ENCODE measurements at regions not wholly inside any gene's neighbourhood (a gene's known extent, or its start where the extent isn't known, plus 50 kb on each side); places are given as distances from the start of the nearest gene placed in this dataset.

- no peak for DNase-seq (ENCODE audit: low read depth in 4 of 4, low spot score in 3 of 4)
These were observed 119.7 kb downstream of the CD47 start for GRCh38 chr3:107970993-107971580.

DNA sequence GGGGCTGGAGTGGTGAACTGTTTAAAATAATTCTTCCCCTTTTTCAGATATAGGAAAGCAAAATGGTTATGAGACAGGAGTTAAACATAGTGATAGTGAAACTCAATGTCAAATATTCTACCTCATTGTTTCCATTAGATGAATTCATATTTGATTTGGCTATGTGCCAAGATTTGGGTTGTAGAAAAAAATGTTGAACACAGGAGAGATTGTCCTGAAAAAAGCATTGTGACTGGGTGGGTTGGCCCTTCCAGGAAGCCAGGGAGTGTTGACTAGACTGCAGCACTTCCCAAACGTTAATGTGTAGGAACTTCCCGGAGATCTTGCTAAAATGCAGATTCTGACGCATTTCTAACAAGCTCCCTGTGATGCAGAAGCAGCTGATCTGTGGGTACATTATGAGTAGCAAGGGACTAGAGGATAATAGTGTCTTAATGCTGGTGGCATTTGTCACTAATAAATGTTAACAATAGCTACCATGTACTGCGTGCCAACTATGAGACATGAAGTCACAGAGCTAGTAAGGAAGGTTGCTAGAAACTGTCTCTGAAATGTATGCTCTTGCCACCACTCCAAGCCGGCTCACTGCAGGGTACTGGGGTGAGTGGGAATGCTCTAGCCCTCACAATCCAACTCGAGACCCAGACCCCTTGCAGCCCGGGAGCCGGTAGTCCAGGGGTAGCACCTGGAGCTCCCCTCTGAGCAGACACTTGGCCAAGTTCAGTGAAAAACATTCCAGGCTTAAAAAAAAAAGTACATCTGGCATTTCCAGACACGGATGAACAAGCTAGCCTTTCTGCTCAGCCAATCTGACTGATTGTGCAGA is 120.6 kb downstream of the CD47 start:
- no peak for DNase-seq (ENCODE audit: low read depth in 4 of 4, low spot score in 3 of 4)

- no peak for DNase-seq (ENCODE audit: low read depth in 4 of 4, low spot score in 3 of 4)
These were observed 121.3 kb downstream of the CD47 start for GRCh38 chr3:107969525-107969924.

DNA sequence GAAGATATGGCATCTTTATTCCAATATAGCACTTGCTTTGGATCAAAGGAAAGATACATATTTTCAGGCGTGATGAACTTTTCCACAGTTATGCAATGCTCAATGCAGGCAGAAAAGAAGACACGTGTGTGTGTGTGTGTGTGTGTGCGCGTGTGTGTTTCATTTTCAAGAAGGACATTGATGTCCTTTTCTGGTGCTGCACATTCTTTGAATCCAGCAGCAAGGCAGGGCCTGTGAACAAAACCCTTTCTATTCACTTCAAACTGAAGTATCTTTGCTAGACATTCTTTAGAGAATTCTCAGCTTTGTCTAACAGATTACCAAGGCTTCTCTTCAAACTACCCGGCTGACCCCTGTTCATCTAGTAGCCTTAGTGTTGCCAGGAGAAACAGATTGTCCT is 124.6 kb downstream of the CD47 start:
- DNase-seq (ENCODE audit: low read depth in 4 of 4, low spot score in 3 of 4): no peak

DNA sequence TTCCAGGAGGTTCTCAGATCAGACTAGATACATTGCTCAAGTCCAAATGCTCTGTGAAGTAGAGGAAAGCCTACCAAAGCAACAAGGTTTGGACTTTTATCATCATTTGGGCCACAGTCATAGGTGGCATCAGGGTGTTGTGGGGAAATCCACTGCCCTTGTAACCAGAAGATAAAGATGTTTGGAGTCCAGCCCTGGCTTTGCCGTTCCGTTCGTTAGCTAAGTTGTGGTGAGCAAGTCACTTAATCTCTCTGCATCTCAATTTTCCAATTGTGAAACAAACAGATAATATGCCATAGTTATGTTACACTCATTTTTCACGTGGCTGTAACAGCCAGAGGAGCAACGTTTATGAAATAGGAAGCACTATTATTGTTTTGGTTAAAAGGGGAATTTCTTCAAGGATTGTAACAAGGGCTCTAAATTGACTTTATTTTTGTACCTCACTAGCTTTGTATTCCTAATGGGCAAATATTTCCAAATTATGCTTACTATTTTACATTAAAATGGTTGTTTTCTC is 125.6 kb downstream of the CD47 start:
- DNase-seq (ENCODE audit: low read depth in 4 of 4, low spot score in 3 of 4): no peak

GRCh38 chr3:107963581-107963980 is 127.2 kb downstream of the CD47 start:
- no peak for DNase-seq (ENCODE audit: low read depth in 4 of 4, low spot score in 3 of 4)

DNA sequence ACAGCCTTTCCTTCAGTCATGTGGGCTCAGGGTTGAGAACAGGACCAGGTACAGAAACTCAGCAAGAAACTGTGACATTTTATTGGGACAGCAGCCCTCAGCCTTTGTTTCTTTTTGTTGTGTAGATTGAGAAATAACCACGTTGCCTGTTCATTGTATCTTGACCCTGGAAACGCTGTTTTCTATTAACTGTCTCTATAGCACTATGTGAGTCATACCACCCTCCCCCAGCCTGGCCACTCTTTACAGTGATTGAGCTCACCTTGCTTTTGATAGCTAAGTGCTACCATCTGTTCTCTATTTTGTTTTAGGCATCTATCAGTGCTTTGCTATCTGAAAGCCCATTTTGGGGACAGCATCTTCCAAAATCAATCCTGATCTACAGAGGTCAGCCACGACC is 127.9 kb downstream of the CD47 start:
- DNase-seq (ENCODE audit: low read depth in 4 of 4, low spot score in 3 of 4): no peak

- no peak for DNase-seq (ENCODE audit: low read depth in 4 of 4, low spot score in 3 of 4)
These were observed 128.8 kb downstream of the CD47 start for GRCh38 chr3:107962037-107962436.

DNA sequence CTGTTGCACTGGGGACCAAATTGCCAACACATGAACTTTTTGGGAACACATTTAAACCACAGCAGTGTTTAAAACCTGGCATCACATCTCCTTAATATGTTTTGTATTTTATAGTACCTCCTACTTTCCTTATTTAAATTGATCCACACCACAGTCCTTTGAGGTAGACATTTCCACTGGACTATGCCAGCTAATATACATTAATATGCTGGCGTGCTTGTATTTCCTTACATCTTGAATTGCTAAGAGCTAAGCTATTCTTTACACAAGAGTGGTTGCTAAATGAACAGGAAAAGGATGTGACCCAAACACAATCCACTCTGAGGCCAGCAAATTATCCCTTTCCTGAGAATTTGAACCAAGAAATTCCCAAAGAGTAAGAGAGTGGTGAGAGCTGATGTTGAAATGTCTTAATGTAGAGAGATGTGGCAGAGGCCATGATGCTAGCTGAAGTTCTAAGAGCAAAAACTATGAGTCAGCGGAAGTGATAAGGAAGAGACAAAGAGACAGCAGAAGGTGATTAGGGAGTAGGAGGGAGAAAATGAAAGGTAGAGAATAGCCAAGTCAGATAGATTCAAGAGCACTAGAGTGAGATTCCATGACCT is 131.2 kb downstream of the CD47 start:
- DNase-seq (ENCODE audit: low read depth in 4 of 4, low spot score in 3 of 4): no peak

DNA sequence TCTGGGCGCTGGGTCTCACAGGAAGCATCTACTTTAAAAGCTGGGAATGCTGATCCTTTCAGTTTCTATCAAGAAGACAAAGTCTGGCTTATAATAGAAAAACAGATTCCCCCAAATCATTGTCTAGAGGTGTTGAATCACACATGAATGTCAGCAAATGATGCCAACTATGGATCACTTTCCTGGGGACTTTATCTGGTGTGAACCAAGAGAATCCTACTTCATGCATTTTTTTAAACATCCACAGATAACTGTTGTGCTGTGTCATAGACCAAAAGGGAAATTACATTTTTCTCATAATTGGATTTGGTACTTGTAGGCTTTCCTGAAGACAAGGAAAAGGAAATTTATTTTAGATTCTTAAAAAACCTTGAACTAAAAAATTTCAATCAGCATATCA is 132.7 kb downstream of the CD47 start:
- DNase-seq (ENCODE audit: low read depth in 4 of 4, low spot score in 3 of 4): no peak

DNA sequence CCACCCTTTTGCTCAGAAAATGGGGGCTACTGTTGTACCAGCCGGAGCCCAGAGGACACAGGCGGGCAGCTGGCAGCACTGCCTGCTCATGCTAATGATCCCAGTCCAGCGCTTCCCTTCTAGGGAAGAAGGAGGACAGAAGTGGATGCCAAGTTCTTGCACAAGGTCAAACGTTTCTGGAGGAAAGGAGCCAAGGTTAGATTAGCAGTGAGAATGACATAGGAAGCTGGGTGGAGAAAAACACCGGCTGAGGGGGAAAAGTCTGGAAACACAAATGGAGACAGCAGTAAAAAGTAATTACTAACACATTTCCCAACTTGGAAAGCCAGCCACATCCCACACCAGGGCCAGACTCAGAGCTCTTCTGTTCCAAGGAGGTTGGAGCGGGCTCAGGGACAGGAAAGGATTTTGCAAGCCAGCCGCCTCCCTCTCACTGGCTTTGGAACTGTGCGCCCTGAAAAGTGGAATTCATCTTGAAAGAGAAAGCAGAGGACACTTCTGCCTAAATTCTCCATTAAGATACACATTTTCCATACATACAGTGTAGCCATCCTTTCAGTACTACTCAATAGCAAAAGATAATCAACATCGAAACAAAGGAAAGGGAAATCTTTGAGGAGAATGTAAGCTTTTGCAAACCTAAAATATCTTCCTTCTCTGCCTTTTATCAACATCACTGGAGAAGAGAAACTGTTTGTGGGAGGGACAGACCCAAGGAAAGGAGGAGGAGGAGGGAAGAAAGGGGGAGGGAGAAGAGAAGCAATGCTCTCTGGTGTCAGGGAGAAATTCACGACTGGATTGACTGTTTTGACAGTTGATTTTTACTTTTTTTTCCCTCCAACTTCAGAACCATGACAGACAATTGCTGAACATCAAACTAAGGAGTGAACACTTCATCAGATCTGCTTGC is 133.6 kb downstream of the CD47 start:
- no peak for DNase-seq (ENCODE audit: low read depth in 4 of 4, low spot score in 3 of 4)

DNA sequence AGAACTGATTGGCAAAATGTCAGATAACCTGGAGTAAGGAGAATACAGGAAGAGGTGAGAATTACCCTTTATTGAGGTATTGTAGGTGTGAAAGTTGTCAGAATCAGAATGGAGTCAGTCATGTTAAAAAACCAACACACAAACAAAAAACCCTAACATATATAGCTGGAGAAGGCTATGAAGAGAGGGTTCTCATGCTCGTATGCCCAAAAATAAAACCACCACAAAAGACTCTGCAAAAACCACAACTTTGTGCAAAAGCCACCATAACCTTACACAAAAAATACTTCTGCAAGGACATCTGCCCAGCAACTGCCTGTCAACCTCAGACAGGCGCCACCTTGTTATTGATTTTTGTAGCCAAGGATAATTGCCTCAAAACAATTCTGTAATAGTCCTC is 136.0 kb downstream of the CD47 start:
- DNase-seq (ENCODE audit: low read depth in 4 of 4, low spot score in 3 of 4): no peak

- DNase-seq (ENCODE audit: low read depth in 4 of 4, low spot score in 3 of 4): no peak
These were observed 137.1 kb downstream of the CD47 start for GRCh38 chr3:107953722-107954121.

- DNase-seq (ENCODE audit: low read depth in 4 of 4, low spot score in 3 of 4): no peak
These were observed 139.7 kb downstream of the CD47 start for GRCh38 chr3:107951126-107951525.

DNA sequence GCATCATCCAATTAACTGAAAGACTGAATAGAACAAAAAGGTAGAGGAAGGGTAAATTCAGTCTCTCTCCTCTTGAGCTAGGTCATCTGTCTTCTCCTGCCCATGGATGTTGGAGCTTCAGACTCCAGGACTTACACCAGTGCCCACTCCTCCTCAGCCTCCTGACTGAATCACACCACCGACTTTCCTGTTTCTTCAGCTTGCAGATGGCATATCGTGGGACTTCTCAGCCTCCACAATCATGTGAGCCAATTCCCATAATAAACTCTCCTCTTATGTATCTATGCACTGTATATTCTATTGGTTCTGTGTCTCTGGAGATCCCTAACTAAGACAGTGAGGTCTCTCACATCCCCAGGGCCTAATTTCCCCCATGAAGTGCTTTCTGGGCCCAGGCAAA is 140.4 kb downstream of the CD47 start:
- DNase-seq (ENCODE audit: low read depth in 4 of 4, low spot score in 3 of 4): no peak

- no peak for DNase-seq (ENCODE audit: low read depth in 4 of 4, low spot score in 3 of 4)
These were observed 141.3 kb downstream of the CD47 start for GRCh38 chr3:107949394-107949970.

DNA sequence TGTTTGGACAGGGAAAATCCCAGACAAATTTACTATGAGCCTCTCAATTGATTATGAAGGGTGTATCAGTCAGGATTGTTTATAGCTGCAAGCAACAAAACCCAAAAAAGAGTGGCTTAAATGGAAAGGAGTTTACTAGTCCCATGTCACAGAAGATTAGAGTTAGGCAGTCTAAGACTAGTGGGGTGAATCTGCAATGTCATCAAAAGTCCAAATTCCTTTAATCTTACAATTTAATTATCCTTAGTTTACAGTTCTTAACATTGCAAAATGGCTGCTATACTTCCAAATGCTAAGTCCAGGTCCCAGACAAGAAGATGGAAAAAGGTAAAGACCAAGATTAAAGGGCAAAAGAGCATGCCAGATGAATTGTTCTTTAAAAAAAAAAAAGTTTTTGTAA is 143.6 kb downstream of the CD47 start:
- no peak for DNase-seq (ENCODE audit: low read depth in 4 of 4, low spot score in 3 of 4)

- DNase-seq (ENCODE audit: low read depth in 4 of 4, low spot score in 3 of 4): no peak
These were observed 144.1 kb downstream of the CD47 start for GRCh38 chr3:107946700-107947099.

- DNase-seq (ENCODE audit: low read depth in 4 of 4, low spot score in 3 of 4): no peak
These were observed 145.3 kb downstream of the CD47 start for GRCh38 chr3:107945417-107946094.
